ENCODE measurements at regions not wholly inside any gene's neighbourhood (a gene's known extent, or its start where the extent isn't known, plus 50 kb on each side); places are given as distances from the start of the nearest gene placed in this dataset.

DNA sequence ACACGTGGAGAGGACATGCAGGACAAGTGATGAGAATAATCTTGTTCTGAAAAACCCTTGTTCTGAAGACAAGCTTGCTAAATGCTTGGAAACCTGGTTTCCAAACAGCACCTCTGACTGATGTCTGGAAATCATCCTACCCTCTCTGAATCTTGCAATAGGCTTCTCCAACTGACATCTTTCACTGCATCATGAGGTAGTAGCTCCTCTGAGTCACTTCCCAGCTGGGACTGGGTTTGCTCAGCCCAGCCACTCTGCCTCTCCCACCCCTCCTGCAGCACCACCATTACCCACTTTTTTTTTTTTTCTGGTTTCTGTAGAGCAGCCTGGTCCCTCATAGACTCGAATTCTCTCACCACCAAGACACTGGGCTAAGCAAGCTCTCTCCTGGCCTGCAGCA, 919.8 kb downstream of the GRID1 start:
- Histone ChIP-seq H3K27ac (ENCODE audit: low read depth, low read length) (no peak overlapping the region), H3K4me3 (ENCODE audit: low read depth in 1 of 5, low read length in 5 of 5) (no peak overlapping the region), H3K9me3 (ENCODE audit: control insufficient read depth in 5 of 5, low read length in 5 of 5) (peaks cover 0 to 2% (median 0%) of the 10 kb centered on the region in 5 donors), H3K9ac (ENCODE audit: low read length in 5 of 5) (no peak overlapping the region), H3K4me1 (ENCODE audit: control insufficient read depth in 5 of 5, insufficient read depth in 5 of 5, low read length in 5 of 5) (no peaks in the 10 kb centered on the region), H3K36me3 (ENCODE audit: control insufficient read depth in 5 of 5, insufficient read depth in 5 of 5, low read length in 5 of 5) (no peaks in the 10 kb centered on the region), H3K27me3 (ENCODE audit: control insufficient read depth in 5 of 5, insufficient read depth in 4 of 5, low read length in 5 of 5) (peaks cover 0 to 3% (median 0%) of the 10 kb centered on the region in 5 donors)

DNA sequence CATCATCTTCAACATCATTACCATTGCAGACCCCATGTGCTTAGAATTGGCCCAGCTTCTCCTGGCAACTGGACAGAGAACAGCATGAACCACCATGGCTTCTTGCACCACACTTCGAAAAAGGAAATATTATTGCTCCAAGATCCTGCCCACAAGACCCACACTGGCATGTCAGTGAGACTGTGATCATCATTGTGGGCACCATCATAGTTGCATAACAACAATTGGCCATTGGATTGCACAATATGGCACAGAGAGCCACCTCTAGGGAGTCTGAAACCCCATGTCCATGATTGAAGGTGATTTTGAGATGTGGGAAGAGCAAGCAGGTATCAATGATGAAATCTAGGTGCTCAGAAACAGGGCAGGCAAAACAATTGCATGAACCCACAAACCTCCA, 918.9 kb downstream of the GRID1 start:
- peaks cover 0 to 3% (median 0%) of the 10 kb centered on the region in 5 donors for H3K27me3 ChIP-seq (ENCODE audit: control insufficient read depth in 5 of 5, insufficient read depth in 4 of 5, low read length in 5 of 5)
- H3K27ac ChIP-seq (ENCODE audit: low read depth, low read length), result no peak overlapping the region
- no peak overlapping the region for H3K4me3 ChIP-seq (ENCODE audit: low read depth in 1 of 5, low read length in 5 of 5)
- H3K9ac ChIP-seq (ENCODE audit: low read length in 5 of 5), result no peak overlapping the region
- no peaks in the 10 kb centered on the region for H3K4me1 ChIP-seq (ENCODE audit: control insufficient read depth in 5 of 5, insufficient read depth in 5 of 5, low read length in 5 of 5)
- H3K9me3 ChIP-seq (ENCODE audit: control insufficient read depth in 5 of 5, low read length in 5 of 5), result peaks cover 0 to 2% (median 0%) of the 10 kb centered on the region in 5 donors
- no peaks in the 10 kb centered on the region for H3K36me3 ChIP-seq (ENCODE audit: control insufficient read depth in 5 of 5, insufficient read depth in 5 of 5, low read length in 5 of 5)

DNA sequence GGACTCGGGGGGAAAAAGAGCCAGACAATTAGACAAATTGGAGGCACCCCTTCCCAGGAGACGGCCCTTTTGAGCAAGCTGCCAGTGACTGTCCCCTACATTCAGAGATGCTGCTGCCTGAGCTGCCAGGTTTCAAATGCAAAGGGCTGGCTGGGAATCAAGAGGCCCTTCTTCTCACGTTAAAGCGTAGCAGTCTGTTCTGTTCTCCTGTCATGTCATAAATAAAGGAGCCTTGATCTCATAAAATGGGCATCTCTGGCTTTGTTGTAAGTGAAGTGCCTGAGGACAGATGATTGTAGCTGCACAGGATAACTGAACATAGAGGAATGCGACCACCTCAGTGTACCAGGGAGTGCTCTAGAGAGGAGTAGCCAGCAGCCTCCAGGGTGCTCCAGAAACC, 917.9 kb downstream of the GRID1 start:
- H3K36me3 ChIP-seq (ENCODE audit: control insufficient read depth in 5 of 5, insufficient read depth in 5 of 5, low read length in 5 of 5), result no peaks in the 10 kb centered on the region
- no peak overlapping the region for H3K27ac ChIP-seq (ENCODE audit: low read depth, low read length)
- peaks cover 0 to 3% (median 0%) of the 10 kb centered on the region in 5 donors for H3K27me3 ChIP-seq (ENCODE audit: control insufficient read depth in 5 of 5, insufficient read depth in 4 of 5, low read length in 5 of 5)
- H3K9me3 ChIP-seq (ENCODE audit: control insufficient read depth in 5 of 5, low read length in 5 of 5), result peaks cover 0 to 2% (median 0%) of the 10 kb centered on the region in 5 donors
- no peak overlapping the region for H3K9ac ChIP-seq (ENCODE audit: low read length in 5 of 5)
- no peaks in the 10 kb centered on the region for H3K4me1 ChIP-seq (ENCODE audit: control insufficient read depth in 5 of 5, insufficient read depth in 5 of 5, low read length in 5 of 5)
- no peak overlapping the region for H3K4me3 ChIP-seq (ENCODE audit: low read depth in 1 of 5, low read length in 5 of 5)

DNA sequence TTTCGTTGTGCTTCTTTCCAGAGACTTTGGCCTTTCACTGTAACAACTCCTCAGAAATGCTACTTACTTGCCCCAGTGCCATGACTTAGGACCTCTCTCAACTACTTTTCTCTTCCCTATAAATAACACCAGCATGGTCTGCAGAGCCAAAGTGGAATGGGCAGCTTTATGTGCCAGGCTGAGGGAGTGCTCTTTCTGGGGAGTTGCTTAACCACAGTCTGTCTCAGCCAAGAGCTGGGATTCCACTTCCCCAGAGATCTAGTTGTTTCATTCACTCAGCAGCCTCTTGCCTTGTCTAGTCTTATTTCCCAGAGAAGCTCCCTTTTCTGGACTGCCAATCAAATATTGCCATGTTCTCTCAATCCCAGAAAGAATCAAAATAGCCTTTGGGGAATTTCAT, 912.2 kb downstream of the GRID1 start:
- Histone ChIP-seq H3K27ac (ENCODE audit: low read depth, low read length) (no peak overlapping the region), H3K36me3 (ENCODE audit: control insufficient read depth in 5 of 5, insufficient read depth in 5 of 5, low read length in 5 of 5) (no peaks in the 10 kb centered on the region), H3K4me3 (ENCODE audit: low read depth in 1 of 5, low read length in 5 of 5) (no peak overlapping the region), H3K9me3 (ENCODE audit: control insufficient read depth in 5 of 5, low read length in 5 of 5) (peaks cover 0 to 2% (median 0%) of the 10 kb centered on the region in 5 donors), H3K4me1 (ENCODE audit: control insufficient read depth in 5 of 5, insufficient read depth in 5 of 5, low read length in 5 of 5) (no peaks in the 10 kb centered on the region), H3K27me3 (ENCODE audit: control insufficient read depth in 5 of 5, insufficient read depth in 4 of 5, low read length in 5 of 5) (peaks cover 0 to 3% (median 0%) of the 10 kb centered on the region in 5 donors), H3K9ac (ENCODE audit: low read length in 5 of 5) (no peak overlapping the region)

DNA sequence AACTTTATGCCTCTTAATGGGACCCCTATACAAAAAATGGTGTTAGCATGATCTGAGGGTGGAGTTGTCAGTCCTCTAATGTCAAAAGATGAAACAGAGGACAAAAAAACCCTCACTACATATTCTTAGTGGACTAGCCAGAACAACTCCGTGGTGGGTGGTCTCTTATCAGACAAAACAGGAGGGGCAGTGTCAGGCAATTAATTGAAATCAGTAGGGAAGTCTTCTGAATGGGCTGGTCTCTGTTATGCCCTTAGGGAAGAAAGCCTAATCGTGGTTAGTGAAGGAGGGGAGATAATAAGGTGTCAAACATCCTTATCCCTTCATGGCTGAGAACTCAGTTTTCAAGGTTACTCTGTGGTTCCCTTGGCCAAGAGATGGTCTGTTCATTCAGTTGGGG, 909.4 kb downstream of the GRID1 start:
- H3K27ac ChIP-seq (ENCODE audit: low read depth, low read length), result no peak overlapping the region
- no peak overlapping the region for H3K9ac ChIP-seq (ENCODE audit: low read length in 5 of 5)

DNA sequence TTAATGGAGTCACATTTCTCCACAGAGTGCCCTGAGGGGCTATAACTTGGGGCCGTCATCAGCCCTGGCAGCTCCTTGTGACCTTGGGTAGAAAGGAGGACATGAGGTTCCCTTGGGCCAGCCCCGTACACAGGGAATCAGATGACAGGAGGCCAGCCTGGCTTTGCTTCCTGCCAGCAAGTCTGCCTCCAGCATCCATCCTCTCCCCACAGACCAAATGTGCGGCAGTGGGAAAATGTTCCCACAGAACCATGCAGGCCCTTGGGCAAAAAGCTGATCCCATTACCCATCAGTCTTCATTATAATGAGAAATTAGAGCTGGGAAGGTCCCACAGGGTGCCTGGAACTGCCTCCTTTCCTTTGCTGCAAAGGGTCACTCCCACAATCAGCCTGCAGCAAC, 908.3 kb downstream of the GRID1 start:
- Histone ChIP-seq H3K27ac (ENCODE audit: low read depth, low read length) (no peak overlapping the region), H3K9me3 (ENCODE audit: control insufficient read depth in 5 of 5, low read length in 5 of 5) (peaks cover 0 to 2% (median 0%) of the 10 kb centered on the region in 5 donors), H3K27me3 (ENCODE audit: control insufficient read depth in 5 of 5, insufficient read depth in 4 of 5, low read length in 5 of 5) (peaks cover 0 to 3% (median 0%) of the 10 kb centered on the region in 5 donors), H3K4me3 (ENCODE audit: low read depth in 1 of 5, low read length in 5 of 5) (no peak overlapping the region), H3K9ac (ENCODE audit: low read length in 5 of 5) (no peak overlapping the region), H3K4me1 (ENCODE audit: control insufficient read depth in 5 of 5, insufficient read depth in 5 of 5, low read length in 5 of 5) (no peaks in the 10 kb centered on the region), H3K36me3 (ENCODE audit: control insufficient read depth in 5 of 5, insufficient read depth in 5 of 5, low read length in 5 of 5) (no peaks in the 10 kb centered on the region)

More for the DNA sequence above, 909.4 kb downstream of the GRID1 start:
- Histone ChIP-seq H3K4me3 (ENCODE audit: low read depth in 1 of 5, low read length in 5 of 5) (no peak overlapping the region), H3K9me3 (ENCODE audit: control insufficient read depth in 5 of 5, low read length in 5 of 5) (peaks cover 0 to 2% (median 0%) of the 10 kb centered on the region in 5 donors), H3K36me3 (ENCODE audit: control insufficient read depth in 5 of 5, insufficient read depth in 5 of 5, low read length in 5 of 5) (no peaks in the 10 kb centered on the region), H3K4me1 (ENCODE audit: control insufficient read depth in 5 of 5, insufficient read depth in 5 of 5, low read length in 5 of 5) (no peaks in the 10 kb centered on the region), H3K27me3 (ENCODE audit: control insufficient read depth in 5 of 5, insufficient read depth in 4 of 5, low read length in 5 of 5) (peaks cover 0 to 3% (median 0%) of the 10 kb centered on the region in 5 donors)

DNA sequence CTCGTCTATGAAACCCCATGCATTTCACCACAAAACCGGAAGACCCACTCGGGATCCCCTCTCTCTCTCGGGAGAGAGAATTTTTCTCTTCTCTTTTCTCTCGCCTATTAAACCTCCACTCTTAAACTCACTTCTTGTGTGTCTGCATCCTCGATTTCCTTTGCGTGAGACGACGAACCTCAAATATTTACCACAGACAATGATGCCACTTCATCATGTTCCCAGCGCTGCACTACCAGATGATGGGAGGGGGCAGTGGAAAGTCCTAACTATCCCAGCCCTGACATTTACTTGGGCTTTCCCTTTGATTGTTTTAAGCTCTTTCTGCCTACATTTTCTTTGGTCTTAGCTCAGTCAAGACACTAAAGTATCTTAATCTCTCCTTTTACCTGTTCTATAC, 906.7 kb downstream of the GRID1 start:
- no peaks in the 10 kb centered on the region for H3K36me3 ChIP-seq (ENCODE audit: control insufficient read depth in 5 of 5, insufficient read depth in 5 of 5, low read length in 5 of 5)
- no peak overlapping the region for H3K4me3 ChIP-seq (ENCODE audit: low read depth in 1 of 5, low read length in 5 of 5)
- H3K9ac ChIP-seq (ENCODE audit: low read length in 5 of 5), result no peak overlapping the region
- no peak overlapping the region for H3K27ac ChIP-seq (ENCODE audit: low read depth, low read length)
- H3K9me3 ChIP-seq (ENCODE audit: control insufficient read depth in 5 of 5, low read length in 5 of 5), result no peaks in the 10 kb centered on the region
- no peaks in the 10 kb centered on the region for H3K4me1 ChIP-seq (ENCODE audit: control insufficient read depth in 5 of 5, insufficient read depth in 5 of 5, low read length in 5 of 5)
- H3K27me3 ChIP-seq (ENCODE audit: control insufficient read depth in 5 of 5, insufficient read depth in 4 of 5, low read length in 5 of 5), result peaks cover 0 to 3% (median 0%) of the 10 kb centered on the region in 5 donors

DNA sequence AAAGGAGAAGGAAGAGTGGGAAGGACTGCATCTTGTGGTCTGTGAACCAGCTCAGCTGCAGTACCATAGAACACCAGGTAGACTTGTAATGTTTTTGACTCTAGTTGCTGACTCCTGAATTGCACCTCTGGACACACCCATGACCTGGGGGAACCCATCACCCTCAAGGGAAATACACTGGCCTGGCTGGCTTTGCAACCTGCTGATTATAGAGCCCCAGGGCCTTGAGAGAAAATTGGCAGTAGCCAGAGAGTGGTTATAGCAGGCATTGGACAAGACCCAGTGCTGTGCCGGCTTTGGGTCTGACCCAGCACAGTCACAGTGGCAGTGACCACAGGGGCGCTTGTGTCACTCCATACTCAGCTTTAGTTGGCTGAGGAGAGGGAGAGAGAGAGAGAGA, 902.3 kb downstream of the GRID1 start:
- Histone ChIP-seq H3K4me1 (ENCODE audit: control insufficient read depth in 5 of 5, insufficient read depth in 5 of 5, low read length in 5 of 5) (no peaks in the 10 kb centered on the region), H3K27me3 (ENCODE audit: control insufficient read depth in 5 of 5, insufficient read depth in 4 of 5, low read length in 5 of 5) (no peaks in the 10 kb centered on the region), H3K9me3 (ENCODE audit: control insufficient read depth in 5 of 5, low read length in 5 of 5) (peaks cover 0 to 2% (median 0%) of the 10 kb centered on the region in 5 donors), H3K9ac (ENCODE audit: low read length in 5 of 5) (no peak overlapping the region), H3K36me3 (ENCODE audit: control insufficient read depth in 5 of 5, insufficient read depth in 5 of 5, low read length in 5 of 5) (no peaks in the 10 kb centered on the region), H3K4me3 (ENCODE audit: low read depth in 1 of 5, low read length in 5 of 5) (no peak overlapping the region), H3K27ac (ENCODE audit: low read depth, low read length) (no peak overlapping the region)

DNA sequence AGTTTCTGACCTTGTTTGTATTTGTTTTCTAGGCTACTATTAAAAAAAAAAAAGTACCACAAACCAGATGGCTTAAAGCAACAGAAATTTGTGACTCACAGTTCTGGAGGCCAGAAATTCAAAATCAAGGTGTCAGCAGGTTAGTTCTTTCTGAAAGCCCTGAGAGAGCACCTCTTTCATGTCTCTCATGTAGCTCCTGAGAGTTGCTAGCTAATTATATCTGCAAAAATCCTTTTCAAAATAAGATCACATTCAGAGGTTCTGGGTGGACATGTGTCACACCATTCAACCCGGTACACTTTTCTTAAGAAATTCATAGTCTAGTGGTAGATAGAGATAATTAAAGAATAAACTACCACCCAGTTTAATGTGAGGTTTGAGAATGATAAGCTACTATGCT, 888.6 kb downstream of the GRID1 start:
- H3K27ac ChIP-seq (ENCODE audit: low read depth, low read length), result no peak overlapping the region
- H3K27me3 ChIP-seq (ENCODE audit: control insufficient read depth in 5 of 5, insufficient read depth in 4 of 5, low read length in 5 of 5), result no peaks in the 10 kb centered on the region
- H3K36me3 ChIP-seq (ENCODE audit: control insufficient read depth in 5 of 5, insufficient read depth in 5 of 5, low read length in 5 of 5), result no peaks in the 10 kb centered on the region
- no peak overlapping the region for H3K4me3 ChIP-seq (ENCODE audit: low read depth in 1 of 5, low read length in 5 of 5)
- no peak overlapping the region for H3K9ac ChIP-seq (ENCODE audit: low read length in 5 of 5)
- peaks cover 0 to 7% (median 3%) of the 10 kb centered on the region in 5 donors for H3K9me3 ChIP-seq (ENCODE audit: control insufficient read depth in 5 of 5, low read length in 5 of 5)
- H3K4me1 ChIP-seq (ENCODE audit: control insufficient read depth in 5 of 5, insufficient read depth in 5 of 5, low read length in 5 of 5), result no peaks in the 10 kb centered on the region

DNA sequence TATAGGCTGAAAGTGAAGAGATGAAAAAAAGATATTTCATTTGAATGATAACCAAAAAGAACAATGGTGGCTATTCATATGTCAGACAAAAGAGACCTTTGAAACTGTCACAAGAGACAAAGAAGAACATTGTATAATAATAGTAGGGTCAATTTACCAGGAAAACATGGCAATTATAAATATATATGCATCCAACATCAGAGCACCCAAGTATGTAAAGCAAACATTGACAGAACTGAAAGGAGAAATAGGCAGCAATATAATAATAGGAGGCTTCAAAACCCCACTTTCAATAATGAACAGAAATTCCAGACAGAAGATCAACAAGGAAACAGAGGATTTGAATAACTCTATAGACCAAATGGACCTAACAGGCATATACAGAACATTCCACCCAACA, 876.2 kb downstream of the GRID1 start:
- H3K36me3 ChIP-seq (ENCODE audit: control insufficient read depth in 5 of 5, insufficient read depth in 5 of 5, low read length in 5 of 5), result no peaks in the 10 kb centered on the region
- H3K27ac ChIP-seq (ENCODE audit: low read depth, low read length), result no peak overlapping the region
- peaks cover 0 to 4% (median 0%) of the 10 kb centered on the region in 5 donors for H3K9me3 ChIP-seq (ENCODE audit: control insufficient read depth in 5 of 5, low read length in 5 of 5)
- no peak overlapping the region for H3K9ac ChIP-seq (ENCODE audit: low read length in 5 of 5)
- H3K4me1 ChIP-seq (ENCODE audit: control insufficient read depth in 5 of 5, insufficient read depth in 5 of 5, low read length in 5 of 5), result no peaks in the 10 kb centered on the region
- no peaks in the 10 kb centered on the region for H3K27me3 ChIP-seq (ENCODE audit: control insufficient read depth in 5 of 5, insufficient read depth in 4 of 5, low read length in 5 of 5)
- no peak overlapping the region for H3K4me3 ChIP-seq (ENCODE audit: low read depth in 1 of 5, low read length in 5 of 5)

DNA sequence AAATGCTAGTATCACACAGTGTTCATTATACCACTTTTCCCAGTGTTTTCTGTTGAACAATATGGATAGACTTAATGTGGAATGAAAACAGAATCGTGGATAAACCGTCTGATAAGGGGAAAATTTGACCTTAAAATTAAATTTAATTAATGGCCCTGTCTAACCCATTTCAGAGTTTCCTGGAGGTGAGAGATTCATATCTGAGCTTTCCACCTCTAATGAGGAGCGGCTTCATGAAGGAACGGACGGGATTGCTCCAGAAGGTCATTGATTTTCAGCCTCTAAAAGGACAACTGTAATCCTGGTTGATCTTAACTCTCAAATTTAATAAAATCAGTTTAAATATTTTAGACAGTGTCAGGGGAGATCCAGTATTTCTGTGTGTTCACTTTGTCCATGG, 874.9 kb downstream of the GRID1 start:
- Histone ChIP-seq H3K36me3 (ENCODE audit: control insufficient read depth in 5 of 5, insufficient read depth in 5 of 5, low read length in 5 of 5) (no peaks in the 10 kb centered on the region), H3K9ac (ENCODE audit: low read length in 5 of 5) (no peak overlapping the region), H3K27me3 (ENCODE audit: control insufficient read depth in 5 of 5, insufficient read depth in 4 of 5, low read length in 5 of 5) (no peaks in the 10 kb centered on the region), H3K4me3 (ENCODE audit: low read depth in 1 of 5, low read length in 5 of 5) (no peak overlapping the region), H3K27ac (ENCODE audit: low read depth, low read length) (no peak overlapping the region), H3K9me3 (ENCODE audit: control insufficient read depth in 5 of 5, low read length in 5 of 5) (no peaks in the 10 kb centered on the region), H3K4me1 (ENCODE audit: control insufficient read depth in 5 of 5, insufficient read depth in 5 of 5, low read length in 5 of 5) (no peaks in the 10 kb centered on the region)

Measured in subcutaneous abdominal adipose tissue (tissue), 5 donors.